ENCODE measurements at regions not wholly inside any gene's neighbourhood (a gene's known extent, or its start where the extent isn't known, plus 50 kb on each side); places are given as distances from the start of the nearest gene placed in this dataset.

DNA sequence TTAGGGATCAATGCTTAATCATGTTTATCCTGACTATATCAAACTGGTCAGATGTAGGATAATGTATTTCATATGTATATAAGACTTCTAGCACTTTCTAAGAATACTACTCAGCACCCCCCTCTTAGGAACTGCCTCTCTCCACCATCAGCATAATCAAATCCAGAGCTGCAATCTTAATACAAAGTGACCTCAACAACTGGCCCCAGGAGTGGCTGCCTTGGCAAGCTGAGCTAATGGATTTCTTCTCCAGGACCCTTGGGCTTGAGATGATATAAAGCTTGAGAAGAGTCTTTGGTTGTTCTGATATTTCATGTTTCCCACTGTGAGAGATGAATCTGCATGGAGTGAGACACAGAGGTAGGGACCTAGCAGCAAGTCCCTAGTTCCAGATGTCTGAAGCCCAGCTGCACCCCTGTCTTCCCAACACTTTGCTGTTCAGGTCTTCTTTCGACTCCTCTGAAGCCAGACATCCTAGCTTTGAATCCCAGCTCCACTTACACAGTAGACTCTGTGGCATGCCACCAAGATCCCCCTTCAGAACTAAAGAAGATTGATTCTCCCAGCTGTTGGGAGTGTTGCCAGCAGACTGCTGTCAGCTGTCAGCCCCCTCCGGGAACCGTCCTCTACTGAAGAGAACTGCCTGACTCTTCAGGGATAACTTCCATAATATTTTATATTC, 309.3 kb upstream of the UBE2E2 start:
- DNase-seq (ENCODE audit: insufficient read length, low spot score): no peak
- TF ChIP-seq TAF1 (IDR thresholded peaks at IDR 0.05; ENCODE audit: low read depth, low read length): no peak
- no peak for FAIRE-seq

- FAIRE-seq: no peak
- TF ChIP-seq PAX5 (IDR thresholded peaks at IDR 0.05; ENCODE audit: insufficient read depth, low read length, severe bottlenecking) (no peak), SPI1 (IDR thresholded peaks at IDR 0.05; ENCODE audit: low read depth, low read length) (no peak), TAF1 (IDR thresholded peaks at IDR 0.05; ENCODE audit: low read depth, low read length) (no peak), POLR2A (IDR thresholded peaks at IDR 0.05; ENCODE audit: low read depth, low read length) (no peak), POLR2AphosphoS5 (IDR thresholded peaks at IDR 0.05; ENCODE audit: low read depth, low read length) (no peak), POU2F2 (IDR thresholded peaks at IDR 0.05; ENCODE audit: low read depth, low read length) (no peak)
- DNase-seq (ENCODE audit: insufficient read length, low spot score): no peak
These were observed 308.3 kb upstream of the UBE2E2 start for GRCh38 chr3:22894865-22895264.

- TF ChIP-seq SPI1 (IDR thresholded peaks at IDR 0.05; ENCODE audit: low read depth, low read length) (no peak), PAX5 (IDR thresholded peaks at IDR 0.05; ENCODE audit: insufficient read depth, low read length, severe bottlenecking) (no peak), POU2F2 (IDR thresholded peaks at IDR 0.05; ENCODE audit: low read depth, low read length) (no peak), POLR2A (IDR thresholded peaks at IDR 0.05; ENCODE audit: low read depth, low read length) (no peak), TAF1 (IDR thresholded peaks at IDR 0.05; ENCODE audit: low read depth, low read length) (no peak), POLR2AphosphoS5 (IDR thresholded peaks at IDR 0.05; ENCODE audit: low read depth, low read length) (no peak)
- DNase-seq (ENCODE audit: insufficient read length, low spot score) (no peak), FAIRE-seq (no peak)
These were observed 307.5 kb upstream of the UBE2E2 start for GRCh38 chr3:22895671-22896070.

GRCh38 chr3:22898558-22898957, 304.6 kb upstream of the UBE2E2 start:
- DNase-seq (ENCODE audit: insufficient read length, low spot score): no peak
- no peak for FAIRE-seq
- TF ChIP-seq SPI1 (IDR thresholded peaks at IDR 0.05; ENCODE audit: low read depth, low read length) (no peak), POLR2AphosphoS5 (IDR thresholded peaks at IDR 0.05; ENCODE audit: low read depth, low read length) (no peak), PAX5 (IDR thresholded peaks at IDR 0.05; ENCODE audit: insufficient read depth, low read length, severe bottlenecking) (no peak), POLR2A (IDR thresholded peaks at IDR 0.05; ENCODE audit: low read depth, low read length) (no peak), POU2F2 (IDR thresholded peaks at IDR 0.05; ENCODE audit: low read depth, low read length) (no peak)

- TF ChIP-seq SPI1 (IDR thresholded peaks at IDR 0.05; ENCODE audit: low read depth, low read length) (no peak), PAX5 (IDR thresholded peaks at IDR 0.05; ENCODE audit: insufficient read depth, low read length, severe bottlenecking) (no peak), POU2F2 (IDR thresholded peaks at IDR 0.05; ENCODE audit: low read depth, low read length) (no peak), TAF1 (IDR thresholded peaks at IDR 0.05; ENCODE audit: low read depth, low read length) (no peak), POLR2AphosphoS5 (IDR thresholded peaks at IDR 0.05; ENCODE audit: low read depth, low read length) (no peak), POLR2A (IDR thresholded peaks at IDR 0.05; ENCODE audit: low read depth, low read length) (no peak)
- FAIRE-seq: no peak
These were observed 303.7 kb upstream of the UBE2E2 start for GRCh38 chr3:22899441-22899840.

GRCh38 chr3:22900296-22900695, 302.8 kb upstream of the UBE2E2 start:
- FAIRE-seq: no peak
- no peak for TF ChIP-seq PAX5 (IDR thresholded peaks at IDR 0.05; ENCODE audit: insufficient read depth, low read length, severe bottlenecking)
- no peak for TF ChIP-seq TAF1 (IDR thresholded peaks at IDR 0.05; ENCODE audit: low read depth, low read length)
- TF ChIP-seq POLR2AphosphoS5 (IDR thresholded peaks at IDR 0.05; ENCODE audit: low read depth, low read length): no peak
- no peak for TF ChIP-seq POLR2A (IDR thresholded peaks at IDR 0.05; ENCODE audit: low read depth, low read length)
- TF ChIP-seq POU2F2 (IDR thresholded peaks at IDR 0.05; ENCODE audit: low read depth, low read length): no peak
- TF ChIP-seq SPI1 (IDR thresholded peaks at IDR 0.05; ENCODE audit: low read depth, low read length): no peak

More at GRCh38 chr3:22899441-22899840, 303.7 kb upstream of the UBE2E2 start:
- DNase-seq (ENCODE audit: insufficient read length, low spot score): no peak

GRCh38 chr3:22901684-22902083, 301.4 kb upstream of the UBE2E2 start:
- no peak for TF ChIP-seq POLR2AphosphoS5 (IDR thresholded peaks at IDR 0.05; ENCODE audit: low read depth, low read length)
- no peak for DNase-seq (ENCODE audit: insufficient read length, low spot score)
- no peak for FAIRE-seq

More at GRCh38 chr3:22900296-22900695, 302.8 kb upstream of the UBE2E2 start:
- DNase-seq (ENCODE audit: insufficient read length, low spot score): no peak

- 0 out of 2 replicates have a peak, but pooled peaks have one; percentile 14 for TF ChIP-seq SPI1 (IDR thresholded peaks at IDR 0.05; ENCODE audit: low read depth, low read length)
- no peak for TF ChIP-seq TAF1 (IDR thresholded peaks at IDR 0.05; ENCODE audit: low read depth, low read length)
- DNase-seq (ENCODE audit: insufficient read length, low spot score) (no peak), FAIRE-seq (no peak)
These were observed 295.9 kb upstream of the UBE2E2 start for GRCh38 chr3:22907161-22907780.

- no peak for FAIRE-seq
- no peak for DNase-seq (ENCODE audit: insufficient read length, low spot score)
These were observed 295.3 kb upstream of the UBE2E2 start for GRCh38 chr3:22907796-22908195.

DNA sequence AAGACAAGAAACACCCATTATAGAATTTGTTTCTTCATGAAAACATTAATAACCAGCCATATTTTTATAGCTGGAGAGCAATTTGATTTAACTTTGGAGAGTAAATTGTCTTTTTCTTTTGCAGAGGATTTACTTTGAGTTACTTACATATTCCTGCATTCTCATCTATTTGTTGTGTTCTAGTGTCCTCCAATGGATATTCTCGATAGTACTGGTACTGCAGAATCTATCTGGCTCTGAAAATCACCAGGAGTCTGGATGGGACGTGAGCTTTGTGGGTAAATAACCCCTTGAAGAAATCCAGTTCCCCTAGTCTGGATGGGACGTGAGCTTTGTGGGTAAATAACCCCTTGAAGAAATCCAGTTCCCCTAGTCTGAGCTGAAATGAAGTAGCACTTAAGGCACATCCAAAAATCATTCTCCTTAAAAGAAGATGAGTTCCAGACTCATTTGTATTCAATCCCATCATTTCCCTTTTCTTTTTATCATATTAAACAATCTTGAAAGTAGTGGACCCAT, 294.1 kb upstream of the UBE2E2 start:
- TF ChIP-seq POLR2A (IDR thresholded peaks at IDR 0.05; ENCODE audit: low read depth, low read length) (no peak), POU2F2 (IDR thresholded peaks at IDR 0.05; ENCODE audit: low read depth, low read length) (no peak), PAX5 (IDR thresholded peaks at IDR 0.05; ENCODE audit: insufficient read depth, low read length, severe bottlenecking) (no peak), SPI1 (IDR thresholded peaks at IDR 0.05; ENCODE audit: low read depth, low read length) (no peak), POLR2AphosphoS5 (IDR thresholded peaks at IDR 0.05; ENCODE audit: low read depth, low read length) (no peak), TAF1 (IDR thresholded peaks at IDR 0.05; ENCODE audit: low read depth, low read length) (no peak)
- FAIRE-seq: no peak
- DNase-seq (ENCODE audit: insufficient read length, low spot score): no peak

More at GRCh38 chr3:22907796-22908195, 295.3 kb upstream of the UBE2E2 start:
- TF ChIP-seq POLR2AphosphoS5 (IDR thresholded peaks at IDR 0.05; ENCODE audit: low read depth, low read length) (no peak), POU2F2 (IDR thresholded peaks at IDR 0.05; ENCODE audit: low read depth, low read length) (no peak), TAF1 (IDR thresholded peaks at IDR 0.05; ENCODE audit: low read depth, low read length) (no peak), PAX5 (IDR thresholded peaks at IDR 0.05; ENCODE audit: insufficient read depth, low read length, severe bottlenecking) (no peak), POLR2A (IDR thresholded peaks at IDR 0.05; ENCODE audit: low read depth, low read length) (no peak), SPI1 (IDR thresholded peaks at IDR 0.05; ENCODE audit: low read depth, low read length) (no peak)

Data from GM12891 (cell line).